Ascending aorta (tissue), 2 donors: ENCODE measurements at regions not wholly inside any gene's neighbourhood (a gene's known extent, or its start where the extent isn't known, plus 50 kb on each side); places are given as distances from the start of the nearest gene placed in this dataset.

ENCODE experiments used
- DNase-seq, 2 donors: peaks; one replicate each; pipeline ENCODE4 v3.0.0-alpha.2; 2019; ENCODE audit warnings: low spot score in 2 of 2
- H3K27ac ChIP-seq, 2 donors: fragments of 200-600 bp; sonication (generic); one replicate each; pipeline ENCODE4 v1.5.1; 2016 to 2017; ENCODE audit warnings: mild to moderate bottlenecking in 1 of 2
- H3K27me3 ChIP-seq: fragments of 200-600 bp; sonication (generic); one replicate; pipeline ENCODE4 v1.5.1; 2017
- H3K36me3 ChIP-seq, 2 donors: fragments of 200-600 bp; sonication (generic); one replicate each; pipeline ENCODE4 v1.5.1; 2016
- H3K4me1 ChIP-seq, 2 donors: fragments of 200-600 bp; sonication (generic); one replicate each; pipeline ENCODE4 v1.5.1; 2016 to 2017; ENCODE audit warnings: mild to moderate bottlenecking in 1 of 2
- H3K4me3 ChIP-seq, 2 donors: fragments of 200-600 bp; sonication (generic); one replicate each; pipeline ENCODE4 v1.5.1; 2016 to 2017; ENCODE audit warnings: mild to moderate bottlenecking in 1 of 2
- H3K9me3 ChIP-seq, 2 donors: fragments of 200-600 bp; sonication (generic); one replicate each; pipeline ENCODE4 v1.5.1; 2016
- CTCF ChIP-seq, 3 experiments: fragments of 200-600 bp in 2 of 3; fragments of 450-650 bp in 1 of 3; sonication (generic) in 2 of 3; IDR thresholded peaks; one replicate each; pipeline ENCODE4 v1.5.1; 2016 to 2019; ENCODE audit warnings: antibody characterized with exemption in 3 of 3, mild to moderate bottlenecking in 1 of 3, moderate library complexity in 1 of 3
- intact Hi-C: fragments of 100-400 bp; cut with DNase I; formaldehyde crosslinking; loops from one replicate; pipeline ENCODE4 v1.15.1; 2023

GRCh38 chr7:157471259-157472125 is 134.7 kb downstream of the DNAJB6 start:
- no peaks in the 10 kb centered on the region for H3K4me1 ChIP-seq
- DNase-seq: peak in 1 of 2 donors; percentile 41
- H3K36me3 ChIP-seq: no peaks in the 10 kb centered on the region
- intact Hi-C loops: no loop called here
- H3K4me3 ChIP-seq: no peak overlapping the region
- H3K9me3 ChIP-seq: peaks cover 4 to 18% of the 10 kb centered on the region in 2 donors
- no peaks in the 10 kb centered on the region for H3K27me3 ChIP-seq
- no peak overlapping the region for H3K27ac ChIP-seq
- TF ChIP-seq CTCF (IDR thresholded peaks at IDR 0.05): no peak

GRCh38 chr7:157472311-157473050 is 135.7 kb downstream of the DNAJB6 start:
- Histone ChIP-seq H3K4me1 (no peaks in the 10 kb centered on the region), H3K27ac (no peak overlapping the region), H3K4me3 (no peak overlapping the region), H3K9me3 (peaks cover 4 to 18% of the 10 kb centered on the region in 2 donors), H3K36me3 (no peaks in the 10 kb centered on the region), H3K27me3 (no peaks in the 10 kb centered on the region)
- no peak for TF ChIP-seq CTCF (IDR thresholded peaks at IDR 0.05)
- peak in 1 of 2 donors; percentile 44 for DNase-seq
- intact Hi-C loops: no loop called here

GRCh38 chr7:157473051-157473569 is 136.3 kb downstream of the DNAJB6 start:
- intact Hi-C loops: no loop called here
- H3K4me3 ChIP-seq: no peak overlapping the region
- H3K4me1 ChIP-seq: no peaks in the 10 kb centered on the region
- no peaks in the 10 kb centered on the region for H3K36me3 ChIP-seq
- H3K9me3 ChIP-seq: peaks cover 4 to 18% of the 10 kb centered on the region in 2 donors
- no peak for DNase-seq
- TF ChIP-seq CTCF (IDR thresholded peaks at IDR 0.05): no peak
- no peaks in the 10 kb centered on the region for H3K27me3 ChIP-seq
- H3K27ac ChIP-seq: no peak overlapping the region

GRCh38 chr7:157474685-157475084 is 137.9 kb downstream of the DNAJB6 start:
- no peak for TF ChIP-seq CTCF (IDR thresholded peaks at IDR 0.05)
- no peaks in the 10 kb centered on the region for H3K36me3 ChIP-seq
- H3K4me1 ChIP-seq: no peaks in the 10 kb centered on the region
- intact Hi-C loops: no loop called here
- H3K9me3 ChIP-seq: peaks cover 4 to 18% of the 10 kb centered on the region in 2 donors
- no peak overlapping the region for H3K4me3 ChIP-seq
- no peaks in the 10 kb centered on the region for H3K27me3 ChIP-seq
- no peak overlapping the region for H3K27ac ChIP-seq
- DNase-seq: peak in 1 of 2 donors; percentile 45

GRCh38 chr7:157475095-157475494 is 138.3 kb downstream of the DNAJB6 start:
- Histone ChIP-seq H3K36me3 (no peaks in the 10 kb centered on the region), H3K27me3 (no peaks in the 10 kb centered on the region), H3K4me1 (no peaks in the 10 kb centered on the region), H3K27ac (no peak overlapping the region), H3K9me3 (peaks cover 4 to 18% of the 10 kb centered on the region in 2 donors), H3K4me3 (no peak overlapping the region)
- TF ChIP-seq CTCF (IDR thresholded peaks at IDR 0.05): no peak
- peak in 1 of 2 donors; percentile 31 for DNase-seq
- intact Hi-C loops: no loop called here
